Embryonic facial prominence (tissue), 1 donor: ENCODE measurements at regions not wholly inside any gene's neighbourhood (a gene's known extent, or its start where the extent isn't known, plus 50 kb on each side); places are given as distances from the start of the nearest gene placed in this dataset.
"Not testable (repeated sequence)": the region's sequence is repeated elsewhere in the genome, so short reads cannot be mapped to it uniquely, and the experiment has no call there.

Experiments
- DNase-seq: peaks from one replicate; pipeline ENCODE4 v3.0.0-alpha.2; 2016; ENCODE audit errors: extremely low spot score

DNA sequence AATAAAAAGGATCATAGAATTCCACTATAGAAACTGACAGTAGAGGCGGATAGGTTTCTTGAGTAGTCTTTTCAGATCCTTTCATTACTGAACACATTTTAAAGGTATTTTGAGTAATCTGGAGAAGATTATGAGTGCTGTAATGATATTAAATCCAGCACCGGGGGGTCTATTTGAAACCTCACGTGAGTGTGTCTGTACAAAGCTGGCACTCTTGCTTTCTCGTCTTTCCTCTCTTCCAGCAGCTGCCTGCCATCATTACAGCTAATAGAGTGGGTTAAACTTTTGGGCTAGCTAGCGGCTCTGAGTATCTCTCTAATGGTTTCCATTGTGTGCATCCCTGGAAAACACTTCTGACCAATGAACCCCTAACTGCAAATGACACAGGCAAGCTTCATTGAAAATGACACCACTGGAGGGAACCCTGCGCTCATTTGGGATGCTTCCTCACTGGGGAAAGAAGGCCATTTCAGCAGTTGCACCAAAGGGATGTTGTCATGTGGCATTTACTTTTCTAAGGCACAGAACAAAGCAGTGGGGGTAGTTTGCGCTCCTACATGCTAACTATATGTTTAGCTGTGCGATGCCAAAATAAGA, 101.0 kb downstream of the HRH4 start:
- DNase-seq = no peak

DNA sequence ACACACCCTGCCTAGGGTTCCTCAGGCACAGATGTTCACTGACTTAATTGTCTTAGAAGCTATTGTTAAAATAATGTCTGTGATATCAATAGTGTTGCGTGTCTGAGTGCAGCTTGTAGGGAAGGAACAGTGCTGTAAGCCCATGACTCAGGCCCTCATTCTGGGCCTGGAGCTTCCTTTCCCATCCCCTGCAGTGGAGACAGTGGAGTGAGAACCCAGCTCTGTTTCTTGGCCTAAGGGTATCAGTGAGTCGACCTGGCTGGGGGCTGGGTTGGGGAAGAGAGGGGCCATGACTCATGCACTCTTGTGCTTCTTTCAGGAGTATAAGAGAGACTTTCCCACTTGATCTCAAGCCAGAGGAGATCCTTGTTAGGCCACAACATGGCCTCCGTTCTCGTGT, 106.8 kb downstream of the HRH4 start:
- no peak for DNase-seq

DNA sequence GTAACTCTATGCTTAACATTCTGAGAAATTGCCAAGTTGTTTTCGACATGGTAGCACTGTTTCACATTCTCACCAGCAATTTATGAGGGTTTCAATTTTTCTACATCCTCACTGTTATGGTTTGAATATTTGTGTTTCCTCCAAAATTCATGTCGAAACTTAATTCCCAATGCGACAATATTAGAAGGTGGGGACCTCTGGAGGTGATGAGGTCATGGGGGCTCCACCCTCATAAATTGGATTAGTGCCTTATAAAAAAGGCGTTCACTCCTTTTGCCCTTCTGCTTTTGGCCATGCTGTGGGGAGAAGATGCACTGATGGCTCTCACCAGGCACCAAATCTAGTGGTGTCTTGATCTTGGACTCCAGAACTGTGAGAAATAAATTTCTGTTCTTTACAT, 110.3 kb downstream of the HRH4 start:
- no peak for DNase-seq

DNA sequence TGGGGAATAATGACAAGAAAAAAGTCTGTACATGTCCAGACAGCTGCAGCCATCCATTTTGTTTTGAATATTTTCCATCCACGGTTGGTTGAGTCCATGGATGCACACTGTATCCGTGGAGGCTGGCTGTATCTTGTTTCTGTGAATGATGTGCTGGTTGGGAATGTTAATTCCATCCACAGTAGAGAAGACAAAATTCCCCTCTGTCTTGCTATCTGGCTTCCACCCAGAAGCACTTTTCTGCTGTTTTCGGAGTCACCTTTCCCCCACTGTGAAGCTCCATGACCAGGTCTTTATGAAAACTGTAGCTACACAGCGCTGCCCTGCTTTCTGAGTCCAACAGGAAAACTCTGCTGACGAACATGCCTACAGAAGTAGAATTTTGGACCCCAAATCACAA, 122.3 kb downstream of the HRH4 start:
- DNase-seq = no peak

DNA sequence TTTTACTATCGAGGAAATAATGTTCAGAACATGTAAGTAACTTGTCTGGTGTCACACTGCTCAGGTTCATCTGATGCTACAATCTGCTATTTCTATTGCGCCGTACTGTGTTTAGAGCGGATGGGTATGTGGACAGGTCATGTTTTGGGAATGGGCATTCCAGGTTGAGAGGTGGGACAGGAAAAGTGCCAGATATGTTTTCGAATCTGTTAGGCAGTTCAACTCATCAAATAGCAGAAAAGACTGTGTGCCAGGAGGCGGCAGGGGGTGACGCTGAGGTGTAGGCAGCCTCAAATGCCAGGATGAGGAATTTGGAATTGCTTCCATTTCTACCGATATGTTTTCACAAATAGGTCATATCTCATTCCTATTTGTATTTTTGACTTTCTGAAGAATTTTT, 123.8 kb downstream of the HRH4 start:
- no peak for DNase-seq

DNA sequence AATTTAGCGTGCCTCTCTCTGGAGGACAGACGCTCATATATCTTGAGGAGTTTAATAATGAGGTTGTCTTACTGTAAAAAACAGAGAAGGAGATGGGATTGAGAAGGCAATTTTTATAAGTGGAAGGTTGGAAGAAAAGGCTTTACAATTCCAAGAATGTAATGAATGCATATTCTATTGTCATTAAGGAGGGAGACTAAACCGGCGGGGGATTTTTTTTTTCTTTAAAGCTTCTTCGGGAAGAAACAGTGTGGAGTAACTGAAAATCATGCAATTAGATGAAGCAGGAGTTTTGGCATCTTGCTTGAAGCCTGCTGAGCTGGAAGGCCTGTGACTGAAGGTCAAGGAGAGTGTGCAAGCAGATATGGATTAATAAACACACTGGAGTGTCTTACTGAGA, 124.4 kb downstream of the HRH4 start:
- no peak for DNase-seq

DNA sequence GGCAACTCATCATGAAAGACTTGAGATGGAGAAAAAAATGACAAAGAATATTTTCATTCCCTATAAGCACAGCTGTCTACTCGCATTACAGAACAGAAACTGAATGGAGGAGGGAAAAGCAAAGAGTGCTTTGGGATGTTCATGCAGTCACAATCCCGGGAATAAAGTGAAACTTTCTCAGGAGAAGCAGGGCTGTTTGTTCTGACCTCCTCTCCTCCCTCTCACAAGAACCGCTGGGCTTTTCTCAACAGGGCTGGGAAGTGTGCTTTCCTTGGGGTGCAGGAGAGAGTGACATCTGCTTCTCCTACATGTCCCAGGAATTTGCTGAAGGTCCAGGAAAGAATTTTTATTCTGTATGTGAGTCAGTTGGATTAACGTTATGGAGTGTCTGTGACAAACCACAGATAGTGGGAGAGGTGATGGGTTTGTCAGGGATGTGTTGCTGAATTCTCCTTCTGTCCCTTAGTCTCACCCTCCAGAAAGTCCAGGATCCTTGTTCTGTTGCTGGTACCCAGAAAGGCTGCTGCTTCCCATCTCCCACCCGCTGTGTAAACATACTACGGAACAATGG, 125.6 kb downstream of the HRH4 start:
- DNase-seq = no peak

DNA sequence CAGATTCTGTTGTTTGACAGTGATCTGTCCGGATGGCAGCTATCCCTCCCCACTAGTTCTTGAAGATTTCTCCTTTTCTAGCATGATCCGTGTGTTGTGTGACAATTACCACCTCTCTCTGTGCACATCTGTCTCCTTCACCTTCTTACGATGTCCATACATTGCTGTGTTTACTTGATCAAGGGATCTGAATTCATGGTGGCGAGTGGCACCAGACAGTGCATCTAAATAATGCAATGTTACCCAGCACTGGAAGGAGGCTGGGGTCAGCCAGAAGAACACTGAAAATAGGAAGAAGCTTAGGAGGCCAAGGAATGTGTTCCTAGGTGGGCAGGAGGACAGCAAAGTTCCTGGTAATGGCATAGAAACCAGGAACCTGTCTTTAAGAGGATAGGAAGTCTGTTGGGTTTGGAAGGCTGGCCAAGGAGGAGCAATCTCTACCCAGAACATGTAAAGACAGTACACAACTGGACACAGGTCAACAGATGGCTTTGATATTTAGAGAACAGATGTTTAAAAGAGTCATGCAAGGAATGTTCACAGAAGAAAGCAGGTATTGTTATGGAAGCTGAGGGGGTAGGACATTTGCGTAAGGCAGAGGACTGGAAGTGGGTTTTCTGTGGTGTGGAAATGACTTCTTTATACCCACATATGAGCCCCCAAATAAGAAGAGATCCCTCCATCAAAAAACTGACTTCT, 126.4 kb downstream of the HRH4 start:
- no peak for DNase-seq

DNA sequence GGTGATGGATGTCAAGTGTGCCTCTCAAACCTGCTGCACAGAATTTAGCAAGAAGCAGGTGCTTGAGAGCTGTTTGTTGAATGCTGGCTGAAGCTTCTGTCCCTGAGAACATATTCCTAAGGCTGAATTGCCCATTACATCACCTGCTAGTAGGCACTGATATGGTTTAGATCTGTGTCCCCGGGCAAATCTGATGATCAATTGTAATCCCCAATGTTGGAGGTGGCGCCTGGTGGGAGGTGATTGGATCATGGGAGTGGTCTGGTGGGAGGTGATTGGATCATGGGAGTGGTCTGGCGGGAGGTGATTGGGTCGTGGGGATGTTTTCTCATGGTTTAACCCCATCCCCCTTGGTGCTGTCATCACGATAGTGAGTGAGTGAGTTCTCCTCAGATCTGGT, 128.0 kb downstream of the HRH4 start:
- DNase-seq = no peak

DNA sequence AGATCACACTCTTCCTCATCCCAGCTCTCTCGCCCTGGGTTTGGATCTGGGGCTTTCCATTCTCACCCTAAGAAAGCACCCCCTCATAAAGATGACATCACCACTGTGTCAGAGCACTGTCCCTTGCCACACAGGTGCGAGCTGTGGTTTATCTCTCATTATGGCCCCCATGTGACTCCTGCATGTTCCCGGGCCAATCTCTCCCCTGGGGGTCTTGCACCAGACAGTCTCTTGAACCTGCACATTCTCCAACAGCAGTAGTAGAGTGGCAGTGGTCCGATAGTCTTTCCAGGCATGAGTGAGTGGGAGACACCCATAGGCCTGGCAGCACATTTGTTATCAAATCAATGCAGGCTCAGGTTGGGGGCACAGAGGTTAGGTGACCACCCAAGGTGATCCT, 130.5 kb downstream of the HRH4 start:
- DNase-seq = no peak

DNA sequence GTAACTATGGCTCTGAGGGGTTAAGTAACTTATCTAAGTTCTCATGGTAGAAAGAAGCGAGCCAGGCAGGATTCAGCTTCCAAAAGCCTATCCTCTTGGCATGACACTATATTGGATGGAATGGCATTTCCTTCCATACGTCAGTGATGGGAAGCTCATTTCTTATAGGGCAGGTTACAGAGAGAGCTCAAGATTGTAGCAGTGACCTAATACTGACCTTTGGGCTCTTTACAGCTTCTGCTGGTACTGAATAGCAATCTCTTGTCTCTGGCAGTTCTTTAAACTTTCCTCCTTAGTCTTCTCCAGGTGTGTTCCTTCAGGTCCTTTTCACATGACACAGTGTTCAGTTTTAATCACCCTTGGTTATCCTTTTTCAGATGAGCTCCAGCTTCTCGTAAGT, 133.0 kb downstream of the HRH4 start:
- no peak for DNase-seq

DNA sequence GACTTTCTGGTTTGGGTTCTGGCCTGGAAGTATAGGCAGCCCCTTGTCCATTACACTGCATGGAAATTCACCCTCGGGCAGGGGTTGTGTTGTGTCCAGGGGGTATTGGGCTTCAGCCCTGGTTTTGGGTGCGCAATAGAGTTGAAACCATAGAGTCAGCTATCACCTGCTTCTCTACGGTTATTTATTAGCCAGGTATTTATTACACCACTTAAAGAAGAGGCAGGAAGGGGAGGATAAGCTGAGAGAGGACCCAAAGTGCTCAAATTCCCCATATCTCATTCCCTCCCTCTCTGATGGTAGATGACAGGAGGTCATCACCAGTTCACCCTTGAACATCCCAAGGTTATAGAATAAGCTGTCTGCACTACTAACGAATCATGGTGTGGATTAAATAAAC, 133.4 kb downstream of the HRH4 start:
- DNase-seq = no peak

DNA sequence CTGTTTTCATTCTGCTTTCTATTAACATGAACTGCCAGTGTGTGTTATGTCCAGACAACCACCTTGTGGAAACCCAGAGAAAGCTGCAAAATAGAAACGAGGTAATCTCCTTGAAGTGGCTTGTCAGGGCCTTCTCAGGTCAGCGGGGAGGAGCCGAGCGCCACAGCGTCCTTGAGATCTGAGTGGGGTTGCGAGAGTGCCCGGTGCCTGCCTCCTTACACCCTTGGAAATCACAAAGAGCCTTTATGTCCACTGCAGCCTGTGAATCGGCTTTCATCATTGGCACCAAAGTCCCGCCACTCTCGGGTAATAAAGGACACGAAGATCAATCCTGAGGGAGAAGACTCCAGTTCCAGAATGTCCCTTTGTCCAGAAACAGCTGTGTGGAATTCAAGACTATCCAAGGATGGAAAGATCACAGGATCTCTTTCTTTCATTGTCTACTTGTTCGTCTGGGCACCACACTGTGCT, 135.2 kb downstream of the HRH4 start:
- DNase-seq = no peak

DNA sequence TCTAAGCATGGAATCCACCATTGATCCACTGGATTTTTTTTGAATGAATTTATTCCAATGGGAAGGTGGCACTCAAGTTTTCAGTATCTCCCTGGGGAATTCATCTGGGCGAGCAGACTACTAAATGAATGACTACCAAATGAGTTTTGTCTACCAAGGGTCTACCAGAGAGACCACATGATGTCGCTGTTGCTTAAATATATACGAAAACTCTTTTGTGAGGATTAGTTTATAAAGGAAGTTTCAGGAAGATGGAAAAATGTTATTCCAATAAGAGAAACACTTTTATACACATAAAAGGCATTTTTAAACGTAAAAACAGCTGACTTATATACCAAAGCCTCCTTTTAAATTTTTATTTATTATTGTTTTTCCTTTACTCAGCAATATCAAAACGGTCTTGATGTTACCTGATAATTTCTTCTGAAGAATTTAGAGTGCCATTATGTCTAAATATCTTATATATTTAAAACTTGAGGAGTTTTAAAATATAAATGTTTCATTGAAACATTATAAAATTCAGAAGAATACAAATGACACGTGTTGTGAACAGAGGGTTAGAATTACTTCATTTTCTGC, 139.7 kb downstream of the HRH4 start:
- peak; percentile 77 for DNase-seq

DNA sequence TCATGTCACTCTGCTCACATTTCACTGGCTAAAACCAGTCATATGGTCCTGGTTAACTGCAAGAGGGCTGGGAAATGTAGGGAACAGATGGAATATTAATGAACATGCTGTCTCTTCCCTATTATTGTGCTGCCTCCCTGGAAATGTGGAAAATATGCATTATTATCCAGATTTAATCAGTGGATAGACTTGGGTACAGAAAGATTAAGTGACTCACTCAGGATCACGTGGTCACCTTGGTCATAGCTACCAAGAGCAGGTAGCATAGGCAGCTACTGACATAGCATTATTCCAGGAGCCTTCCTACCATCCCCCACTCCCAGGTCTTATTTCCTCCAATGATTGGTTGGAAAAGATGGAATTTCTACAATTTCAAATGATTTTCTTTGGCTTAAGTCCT, 141.1 kb downstream of the HRH4 start:
- DNase-seq = no peak

DNA sequence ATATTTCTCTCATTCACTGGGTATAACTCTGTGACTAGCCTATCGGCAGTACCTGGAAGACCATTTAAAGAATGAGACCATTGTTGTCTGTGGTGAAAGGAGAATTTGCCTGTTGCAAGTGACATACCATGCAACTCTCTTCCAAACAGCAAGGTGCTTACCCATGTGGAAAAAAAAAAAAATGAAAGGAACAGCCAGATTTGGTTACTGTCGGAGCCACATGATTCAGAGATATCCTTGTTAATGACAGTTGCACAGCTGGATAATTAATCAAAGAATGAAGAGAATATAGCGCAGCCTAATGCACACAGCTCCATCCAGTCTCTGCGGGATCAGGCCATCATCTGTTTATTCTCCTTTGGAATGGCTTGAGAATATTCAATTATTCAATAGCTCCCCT, 141.8 kb downstream of the HRH4 start:
- no peak for DNase-seq

DNA sequence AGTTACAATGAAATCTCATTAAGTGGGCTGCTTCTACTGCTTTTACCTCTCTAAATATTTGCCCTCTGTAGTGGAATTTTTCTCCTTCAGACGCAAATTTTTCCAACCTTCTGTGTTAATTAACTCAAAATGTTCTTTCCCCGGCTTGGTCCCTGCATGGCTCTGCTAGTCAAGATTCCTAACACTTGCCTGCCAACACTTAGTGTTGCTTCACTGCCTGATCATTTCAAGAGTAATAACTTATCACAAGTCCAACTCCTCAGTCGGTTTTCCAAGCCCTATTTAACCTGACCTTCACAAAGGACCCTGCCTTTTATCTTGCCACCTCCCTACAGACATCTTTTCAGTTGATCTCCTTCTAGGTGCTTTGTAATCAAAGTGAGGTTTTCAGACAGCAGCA, 142.7 kb downstream of the HRH4 start:
- no peak for DNase-seq

DNA sequence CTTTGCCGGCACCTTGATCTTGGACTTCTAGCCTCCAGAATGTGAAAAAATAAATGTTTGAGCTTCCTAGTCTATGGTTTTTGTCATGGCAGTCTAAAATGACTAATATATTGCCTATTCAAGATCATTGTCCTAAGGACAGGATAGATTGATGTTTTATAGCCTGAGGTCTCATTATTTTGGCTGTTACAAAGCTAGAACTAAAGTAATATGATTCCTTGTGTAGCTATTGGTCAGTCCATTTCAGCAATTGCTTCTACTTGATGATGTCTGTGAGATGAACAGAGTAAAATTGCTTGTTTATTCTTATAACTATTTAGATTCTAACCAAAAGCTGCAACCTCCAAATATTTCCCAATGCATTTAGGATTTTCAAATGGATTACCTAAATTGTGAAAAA, 145.0 kb downstream of the HRH4 start:
- no peak for DNase-seq

DNA sequence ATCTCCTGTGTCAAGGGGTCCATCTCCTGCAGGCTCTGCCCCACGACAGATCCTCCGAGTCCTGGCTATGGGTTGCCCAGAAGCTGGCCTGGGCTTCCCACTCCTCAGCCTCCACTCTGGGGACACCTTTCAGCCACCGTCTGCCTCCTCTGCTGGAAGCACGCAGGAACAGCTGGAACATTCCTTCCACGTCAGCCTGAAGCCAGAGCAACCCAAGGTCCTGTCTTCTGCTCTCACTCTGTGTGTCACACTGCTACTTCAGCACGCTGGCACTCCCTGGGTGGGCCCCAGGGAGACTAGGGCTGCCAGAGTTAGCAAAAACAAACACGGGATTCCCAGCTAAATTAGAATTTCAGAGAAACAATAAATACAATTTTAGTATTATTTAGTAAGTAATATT, 148.8 kb downstream of the HRH4 start:
- no peak for DNase-seq

DNA sequence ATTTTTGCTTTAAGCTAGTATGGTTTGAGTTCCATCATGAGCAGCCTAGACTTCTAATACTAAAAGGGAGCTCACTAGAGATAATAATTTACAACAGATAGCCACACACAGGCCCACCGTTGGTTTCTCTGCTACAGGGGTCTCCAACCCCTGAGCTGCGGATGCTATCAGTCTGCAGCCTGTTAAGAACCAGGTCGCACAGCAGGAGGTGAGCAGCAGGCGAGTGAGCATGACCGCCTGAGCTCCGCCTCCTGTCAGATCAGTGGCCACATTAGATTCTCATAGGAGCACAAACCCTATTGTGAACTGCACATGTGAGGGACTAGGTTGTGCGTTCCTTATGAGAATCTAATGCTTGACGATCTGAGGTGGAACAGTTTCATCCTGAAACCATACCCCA, 150.6 kb downstream of the HRH4 start:
- no peak for DNase-seq

DNA sequence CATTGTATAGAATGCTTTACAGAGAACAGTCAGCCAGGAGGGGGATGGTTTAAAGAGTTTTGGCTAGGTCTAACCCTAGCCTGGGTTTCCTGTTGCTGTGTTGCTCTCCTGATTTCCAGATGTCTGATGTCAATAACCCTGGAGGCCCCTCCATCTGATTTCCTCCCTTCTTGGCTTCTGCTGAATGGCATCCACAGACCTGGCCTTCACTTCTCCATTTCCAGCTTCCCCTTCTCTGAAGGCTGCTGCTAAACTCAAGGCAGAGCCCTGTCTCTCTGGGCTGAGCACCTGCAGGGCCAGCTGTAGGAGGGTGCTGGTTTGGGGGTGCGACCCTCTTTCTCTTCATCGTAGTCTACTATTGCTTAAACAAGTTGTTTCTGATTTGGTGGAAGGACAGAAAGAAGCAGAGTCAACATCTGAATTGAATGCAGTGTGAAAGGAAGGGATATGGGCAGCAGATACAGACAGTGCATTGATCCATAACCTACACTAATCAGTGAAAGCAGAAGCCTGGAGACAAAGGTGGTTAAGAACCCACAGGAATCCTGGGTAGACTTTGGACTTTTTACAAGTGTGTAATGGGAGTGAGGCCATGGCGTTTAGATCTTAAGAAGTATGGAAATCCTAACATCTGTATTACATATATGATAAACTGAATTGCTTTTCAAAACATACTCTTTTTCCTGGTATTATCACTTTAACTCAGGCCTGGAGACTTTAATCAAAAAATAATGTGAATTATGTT, 153.6 kb downstream of the HRH4 start:
- DNase-seq = no peak

DNA sequence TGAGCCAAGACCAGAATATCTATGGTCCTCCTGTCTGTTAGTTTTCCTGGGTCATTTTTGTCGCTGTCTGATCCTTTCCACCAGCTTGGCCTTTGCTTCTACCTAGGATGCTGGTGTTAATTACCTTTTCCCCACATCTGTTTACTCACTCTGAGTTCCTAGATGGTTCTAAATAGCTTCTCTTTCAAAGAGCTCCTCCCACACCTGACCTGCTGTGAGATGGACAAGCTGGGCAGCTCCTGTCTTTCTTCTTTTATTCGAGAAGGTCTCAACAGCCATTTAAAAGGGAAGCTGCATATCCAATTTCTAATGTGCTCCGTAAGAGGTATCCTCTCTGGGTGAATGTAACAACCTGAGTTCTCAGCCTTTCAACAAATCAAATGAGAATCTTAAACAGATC, 156.2 kb downstream of the HRH4 start:
- DNase-seq = no peak

DNA sequence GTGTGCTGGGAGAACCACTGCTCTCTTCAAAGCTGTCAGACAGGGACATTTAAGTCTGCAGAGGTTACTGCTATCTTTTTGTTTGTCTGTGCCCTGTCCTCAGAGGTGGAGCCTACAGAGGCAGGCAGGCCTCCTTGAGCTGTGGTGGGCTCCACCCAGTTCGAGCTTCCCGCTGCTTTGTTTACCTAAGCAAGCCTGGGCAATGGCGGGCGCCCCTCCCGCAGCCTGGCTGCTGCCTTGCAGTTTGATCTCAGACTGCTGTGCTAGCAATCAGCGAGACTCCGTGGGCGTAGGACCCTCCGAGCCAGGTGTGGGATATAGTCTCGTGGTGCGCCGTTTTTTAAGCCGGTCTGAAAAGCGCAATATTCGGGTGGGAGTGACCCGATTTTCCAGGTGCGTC, 164.0 kb downstream of the HRH4 start:
- not testable (repeated sequence) for DNase-seq
